ENCODE measurements at regions not wholly inside any gene's neighbourhood (a gene's known extent, or its start where the extent isn't known, plus 50 kb on each side); places are given as distances from the start of the nearest gene placed in this dataset.
"Not testable (repeated sequence)": the region's sequence is repeated elsewhere in the genome, so short reads cannot be mapped to it uniquely, and the experiment has no call there.

- DNase-seq, result no peak
Observed at GRCh38 chr12:68387338-68387737, 55.2 kb upstream of the MDM1 start.

GRCh38 chr12:68389305-68389704, 57.1 kb upstream of the MDM1 start:
- DNase-seq, result no peak

GRCh38 chr12:68391937-68392336, 59.8 kb upstream of the MDM1 start:
- DNase-seq, result no peak

- DNase-seq, result no peak
Observed at GRCh38 chr12:68392376-68392775, 60.2 kb upstream of the MDM1 start.

- DNase-seq, result no peak
Observed at GRCh38 chr12:68393417-68393816, 61.3 kb upstream of the MDM1 start.

GRCh38 chr12:68397566-68398158, 65.5 kb upstream of the MDM1 start:
- DNase-seq, result no peak

- DNase-seq, result not testable (repeated sequence)
Observed at GRCh38 chr12:68398689-68399088, 66.5 kb upstream of the MDM1 start.

GRCh38 chr12:68400226-68400829, 68.2 kb upstream of the MDM1 start:
- no peak for DNase-seq

GRCh38 chr12:68402422-68402821, 70.3 kb upstream of the MDM1 start:
- DNase-seq, result no peak

GRCh38 chr12:68403296-68403695, 71.1 kb upstream of the MDM1 start:
- DNase-seq, result no peak

GRCh38 chr12:68403711-68404110, 71.5 kb upstream of the MDM1 start:
- no peak for DNase-seq

- DNase-seq, result no peak
Observed at GRCh38 chr12:68405343-68405781, 73.2 kb upstream of the MDM1 start.

GRCh38 chr12:68406134-68406576, 74.0 kb upstream of the MDM1 start:
- DNase-seq, result no peak

GRCh38 chr12:68406911-68407310, 74.7 kb upstream of the MDM1 start:
- no peak for DNase-seq

GRCh38 chr12:68410018-68410660, 78.0 kb upstream of the MDM1 start:
- no peak for DNase-seq

GRCh38 chr12:68411371-68411770, 79.2 kb upstream of the MDM1 start:
- no peak for DNase-seq

GRCh38 chr12:68414988-68415387, 82.8 kb upstream of the MDM1 start:
- DNase-seq, result no peak

GRCh38 chr12:68416350-68416749, 84.2 kb upstream of the MDM1 start:
- no peak for DNase-seq

GRCh38 chr12:68416826-68417225, 84.7 kb upstream of the MDM1 start:
- no peak for DNase-seq

- no peak for DNase-seq
Observed at GRCh38 chr12:68418137-68418460, 85.9 kb upstream of the MDM1 start.

- DNase-seq, result peak; percentile 46
Observed at GRCh38 chr12:68420225-68421010, 88.3 kb upstream of the MDM1 start.

GRCh38 chr12:68422159-68422558, 90.0 kb upstream of the MDM1 start:
- no peak for DNase-seq

GRCh38 chr12:68422956-68423574, 90.9 kb upstream of the MDM1 start:
- no peak for DNase-seq
